ENCODE measurements at regions not wholly inside any gene's neighbourhood (a gene's known extent, or its start where the extent isn't known, plus 50 kb on each side); places are given as distances from the start of the nearest gene placed in this dataset.
"Not testable (repeated sequence)": the region's sequence is repeated elsewhere in the genome, so short reads cannot be mapped to it uniquely, and the experiment has no call there.

DNA sequence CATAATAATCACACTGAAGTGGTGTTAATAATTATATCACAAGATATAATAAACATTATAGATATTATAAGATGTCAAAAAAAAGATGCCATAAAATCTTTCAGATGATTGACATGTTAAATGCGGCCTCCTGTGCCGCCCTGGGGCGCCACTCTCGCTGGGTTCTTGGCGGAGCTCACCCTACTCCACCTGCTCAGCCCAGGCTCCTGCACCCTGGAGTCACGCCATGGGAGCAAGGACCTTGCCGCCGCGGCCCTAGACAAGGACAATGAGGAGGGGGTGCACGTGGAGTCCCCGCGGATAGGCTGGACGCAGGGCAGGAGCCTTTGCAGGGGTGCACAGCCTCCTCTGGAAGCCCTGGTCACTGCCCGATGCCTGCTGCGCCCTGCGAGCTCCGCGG is 77.5 kb upstream of the ZNF337 start:
- CTCF ChIA-PET (ENCODE audit: low intra/inter-chr PET ratio); intact Hi-C loops (cut with micrococcal nuclease); H3K4me2 ChIP-seq (ENCODE audit: insufficient read depth, low read length); H3K27ac ChIP-seq (ENCODE audit: extremely low read depth, low read depth, low read length); H3K9ac ChIP-seq (ENCODE audit: insufficient read depth in 1 of 2, low read depth in 2 of 2, low read length in 2 of 2); H3K4me3 ChIP-seq; H3K27me3 ChIP-seq (ENCODE audit: control insufficient read depth in 2 of 2, insufficient read depth in 2 of 2, low read length in 2 of 2); FAIRE-seq; H3K36me3 ChIP-seq (ENCODE audit: control insufficient read depth, insufficient read depth, low read length); POLR2A ChIA-PET; H4K20me1 ChIP-seq (replicated peaks; ENCODE audit: control insufficient read depth, insufficient read depth, low read length); H3K9me3 ChIP-seq (replicated peaks; ENCODE audit: control insufficient read depth, insufficient read depth, low read depth, low read length); H3K4me1 ChIP-seq (replicated peaks in 1 of 2; ENCODE audit: control insufficient read depth in 2 of 2, insufficient read depth in 2 of 2, low read length in 2 of 2); BruUV-seq (replicated peaks); ATAC-seq; H3K9me1 ChIP-seq (ENCODE audit: control insufficient read depth, insufficient read depth, low read length); H3K79me2 ChIP-seq (ENCODE audit: control insufficient read depth, insufficient read depth, low read length); H2AFZ ChIP-seq (ENCODE audit: low read depth, low read length); DNase-seq (ENCODE audit: extremely low read depth in 1 of 4, low spot score in 3 of 4): not testable (repeated sequence)
- WGBS (ENCODE audit: insufficient coverage, low coverage, missing lambda C conversion rate), result 0% methylated on average over 12 of the region's 18 CpGs
- TF ChIP-seq, protein P1, sequence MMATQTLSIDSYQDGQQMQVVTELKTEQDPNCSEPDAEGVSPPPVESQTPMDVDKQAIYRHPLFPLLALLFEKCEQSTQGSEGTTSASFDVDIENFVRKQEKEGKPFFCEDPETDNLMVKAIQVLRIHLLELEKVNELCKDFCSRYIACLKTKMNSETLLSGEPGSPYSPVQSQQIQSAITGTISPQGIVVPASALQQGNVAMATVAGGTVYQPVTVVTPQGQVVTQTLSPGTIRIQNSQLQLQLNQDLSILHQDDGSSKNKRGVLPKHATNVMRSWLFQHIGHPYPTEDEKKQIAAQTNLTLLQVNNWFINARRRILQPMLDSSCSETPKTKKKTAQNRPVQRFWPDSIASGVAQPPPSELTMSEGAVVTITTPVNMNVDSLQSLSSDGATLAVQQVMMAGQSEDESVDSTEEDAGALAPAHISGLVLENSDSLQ (IDR thresholded peaks at IDR 0.05), result 0 out of 2 replicates have a peak, but pooled peaks have one; percentile 14
- in situ Hi-C loops (cut with MboI), result loop anchor here (10.0 kb wide), 1 partner anchor 301 kb away; no protein-coding TSS in a partner anchor

DNA sequence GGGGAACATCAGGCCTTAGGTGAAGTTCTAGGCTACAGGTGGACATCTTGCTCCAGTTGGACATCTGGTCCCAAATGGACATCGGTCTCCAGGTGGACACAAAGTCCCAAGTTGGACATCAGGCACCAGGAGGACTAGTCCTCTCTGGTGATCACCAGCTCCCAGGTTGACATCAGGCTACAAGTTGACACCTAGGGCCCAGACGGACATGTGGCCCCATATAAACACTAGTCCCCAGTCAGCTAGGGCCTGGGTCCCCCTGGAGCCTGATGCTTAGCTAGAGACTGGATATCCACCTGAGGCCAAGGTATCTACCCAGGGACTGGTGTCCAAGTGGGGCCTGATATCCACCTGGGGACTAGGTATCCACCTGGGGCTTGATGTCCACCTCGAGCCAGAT is 75.8 kb upstream of the ZNF337 start:
- H3K9me3 ChIP-seq (replicated peaks; ENCODE audit: control insufficient read depth, insufficient read depth, low read depth, low read length); H2AFZ ChIP-seq (ENCODE audit: low read depth, low read length); H3K9me1 ChIP-seq (ENCODE audit: control insufficient read depth, insufficient read depth, low read length); H3K4me3 ChIP-seq; H3K79me2 ChIP-seq (ENCODE audit: control insufficient read depth, insufficient read depth, low read length); ATAC-seq; BruUV-seq (replicated peaks); H3K27ac ChIP-seq (ENCODE audit: extremely low read depth, low read depth, low read length); DNase-seq (ENCODE audit: extremely low read depth in 1 of 4, low spot score in 3 of 4); H3K36me3 ChIP-seq (ENCODE audit: control insufficient read depth, insufficient read depth, low read length); CTCF ChIA-PET (ENCODE audit: low intra/inter-chr PET ratio); H4K20me1 ChIP-seq (replicated peaks; ENCODE audit: control insufficient read depth, insufficient read depth, low read length); FAIRE-seq; H3K9ac ChIP-seq (ENCODE audit: insufficient read depth in 1 of 2, low read depth in 2 of 2, low read length in 2 of 2); intact Hi-C loops (cut with micrococcal nuclease); H3K4me2 ChIP-seq (ENCODE audit: insufficient read depth, low read length); POLR2A ChIA-PET; H3K4me1 ChIP-seq (replicated peaks in 1 of 2; ENCODE audit: control insufficient read depth in 2 of 2, insufficient read depth in 2 of 2, low read length in 2 of 2); H3K27me3 ChIP-seq (ENCODE audit: control insufficient read depth in 2 of 2, insufficient read depth in 2 of 2, low read length in 2 of 2): not testable (repeated sequence)
- 3% methylated on average over 3 of the region's 3 CpGs for WGBS (ENCODE audit: insufficient coverage, low coverage, missing lambda C conversion rate)
- in situ Hi-C loops (cut with MboI), result loop anchor here (10.0 kb wide), 1 partner anchor 302 kb away; no protein-coding TSS in a partner anchor

DNA sequence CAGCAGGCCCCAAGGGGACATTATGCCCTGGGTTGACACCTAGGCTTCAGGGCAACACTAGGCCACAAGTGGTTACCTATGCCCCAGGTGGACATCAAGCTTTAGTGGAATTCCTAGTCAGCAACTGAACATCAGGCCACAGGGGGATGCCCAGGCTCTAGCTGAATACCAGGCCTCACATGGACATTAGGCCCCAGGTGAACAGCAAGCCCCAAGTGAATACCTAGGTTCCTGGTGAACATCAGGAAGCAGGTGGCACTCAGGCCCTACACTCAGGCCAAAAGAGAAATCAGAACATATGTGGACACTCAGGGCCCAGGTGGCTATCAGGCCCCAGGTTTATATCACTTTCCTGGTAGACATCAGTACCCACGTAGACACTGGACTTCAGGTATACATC is 75.2 kb upstream of the ZNF337 start:
- CTCF ChIA-PET (ENCODE audit: low intra/inter-chr PET ratio); H2AFZ ChIP-seq (ENCODE audit: low read depth, low read length); H3K36me3 ChIP-seq (ENCODE audit: control insufficient read depth, insufficient read depth, low read length); H3K79me2 ChIP-seq (ENCODE audit: control insufficient read depth, insufficient read depth, low read length); H3K4me3 ChIP-seq; POLR2A ChIA-PET; H4K20me1 ChIP-seq (replicated peaks; ENCODE audit: control insufficient read depth, insufficient read depth, low read length); BruUV-seq (replicated peaks); H3K27me3 ChIP-seq (ENCODE audit: control insufficient read depth in 2 of 2, insufficient read depth in 2 of 2, low read length in 2 of 2); FAIRE-seq; DNase-seq (ENCODE audit: extremely low read depth in 1 of 4, low spot score in 3 of 4); ATAC-seq; H3K9ac ChIP-seq (ENCODE audit: insufficient read depth in 1 of 2, low read depth in 2 of 2, low read length in 2 of 2); H3K4me2 ChIP-seq (ENCODE audit: insufficient read depth, low read length); H3K9me1 ChIP-seq (ENCODE audit: control insufficient read depth, insufficient read depth, low read length); H3K4me1 ChIP-seq (replicated peaks in 1 of 2; ENCODE audit: control insufficient read depth in 2 of 2, insufficient read depth in 2 of 2, low read length in 2 of 2); H3K27ac ChIP-seq (ENCODE audit: extremely low read depth, low read depth, low read length); H3K9me3 ChIP-seq (replicated peaks; ENCODE audit: control insufficient read depth, insufficient read depth, low read depth, low read length); intact Hi-C loops (cut with micrococcal nuclease): not testable (repeated sequence)
- in situ Hi-C loops (cut with MboI), result loop anchor here (10.0 kb wide), 1 partner anchor 303 kb away; no protein-coding TSS in a partner anchor
- no CpG with 5 or more reads among the region's 1 CpG for WGBS (ENCODE audit: insufficient coverage, low coverage, missing lambda C conversion rate)
